Cardiac fibroblast (primary cell): ENCODE measurements at regions not wholly inside any gene's neighbourhood (a gene's known extent, or its start where the extent isn't known, plus 50 kb on each side); places are given as distances from the start of the nearest gene placed in this dataset.
A peak's percentile ranks its signal among the peaks of the same experiment; 100 is the strongest.

Source experiments
- DNase-seq, 2 donors: peaks; one replicate each; pipeline versions ENCODE4 v3.0.0 to v3.0.0-alpha.2; 2010; ENCODE audit warnings: low read depth in 2 of 2
- H3K4me3 ChIP-seq, 2 donors: replicated peaks in 1 of 2; 1 replicate in 1 of 2; 2 replicates in 1 of 2; pipeline ENCODE4 v1.5.1; 2011; ENCODE audit warnings: low read depth in 2 of 2, low read length in 2 of 2, mild to moderate bottlenecking in 2 of 2, moderate library complexity in 1 of 2
- TF ChIP-seq, protein P1 (sequence below): IDR thresholded peaks from one replicate; pipeline ENCODE4 v1.5.1; 2011; ENCODE audit warnings: low read depth, mild to moderate bottlenecking, low read length, inconsistent platforms

- TF ChIP-seq, protein P1, sequence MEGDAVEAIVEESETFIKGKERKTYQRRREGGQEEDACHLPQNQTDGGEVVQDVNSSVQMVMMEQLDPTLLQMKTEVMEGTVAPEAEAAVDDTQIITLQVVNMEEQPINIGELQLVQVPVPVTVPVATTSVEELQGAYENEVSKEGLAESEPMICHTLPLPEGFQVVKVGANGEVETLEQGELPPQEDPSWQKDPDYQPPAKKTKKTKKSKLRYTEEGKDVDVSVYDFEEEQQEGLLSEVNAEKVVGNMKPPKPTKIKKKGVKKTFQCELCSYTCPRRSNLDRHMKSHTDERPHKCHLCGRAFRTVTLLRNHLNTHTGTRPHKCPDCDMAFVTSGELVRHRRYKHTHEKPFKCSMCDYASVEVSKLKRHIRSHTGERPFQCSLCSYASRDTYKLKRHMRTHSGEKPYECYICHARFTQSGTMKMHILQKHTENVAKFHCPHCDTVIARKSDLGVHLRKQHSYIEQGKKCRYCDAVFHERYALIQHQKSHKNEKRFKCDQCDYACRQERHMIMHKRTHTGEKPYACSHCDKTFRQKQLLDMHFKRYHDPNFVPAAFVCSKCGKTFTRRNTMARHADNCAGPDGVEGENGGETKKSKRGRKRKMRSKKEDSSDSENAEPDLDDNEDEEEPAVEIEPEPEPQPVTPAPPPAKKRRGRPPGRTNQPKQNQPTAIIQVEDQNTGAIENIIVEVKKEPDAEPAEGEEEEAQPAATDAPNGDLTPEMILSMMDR = no peak
- DNase-seq = no peak
- no peak overlapping the region for H3K4me3 ChIP-seq
Measured at GRCh38 chr3:81911221-81911620, 149.8 kb upstream of the GBE1 start.

GRCh38 chr3:81910244-81910852 lies 148.9 kb upstream of the GBE1 start:
- TF ChIP-seq, protein P1 = peak; percentile 76
- H3K4me3 ChIP-seq = no peak overlapping the region
- DNase-seq = peak; percentile 50

GRCh38 chr3:81909796-81910195 lies 148.4 kb upstream of the GBE1 start:
- DNase-seq = no peak
- TF ChIP-seq, protein P1 = no peak
- no peak overlapping the region for H3K4me3 ChIP-seq

GRCh38 chr3:81908561-81908960 lies 147.1 kb upstream of the GBE1 start:
- no peak overlapping the region for H3K4me3 ChIP-seq
- no peak for DNase-seq
- TF ChIP-seq, protein P1 = no peak

GRCh38 chr3:81898336-81898735 lies 136.9 kb upstream of the GBE1 start:
- TF ChIP-seq, protein P1 = no peak
- no peak overlapping the region for H3K4me3 ChIP-seq
- no peak for DNase-seq

DNA sequence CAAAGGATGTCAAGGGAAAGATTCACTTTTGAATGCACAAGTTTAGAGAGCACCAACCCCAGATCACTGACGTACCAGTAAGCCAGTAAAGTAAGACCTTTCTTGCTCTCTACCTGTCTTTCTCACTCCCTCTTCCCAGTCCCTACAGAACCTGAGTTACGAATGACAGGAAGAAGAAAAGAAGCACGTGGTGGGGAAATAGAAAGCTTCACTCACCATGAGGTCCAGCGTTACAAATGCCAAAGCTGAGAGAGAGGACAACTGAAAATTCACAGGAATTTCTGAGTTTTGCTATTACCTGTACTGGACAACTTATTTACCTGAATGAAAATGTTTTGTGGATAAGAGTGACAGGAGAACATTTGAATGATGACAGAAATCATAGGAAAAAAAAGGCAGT lies 133.2 kb upstream of the GBE1 start:
- no peak overlapping the region for H3K4me3 ChIP-seq
- DNase-seq = no peak
- TF ChIP-seq, protein P1 = no peak
